Smooth muscle cell (in vitro differentiated cells): ENCODE measurements at regions not wholly inside any gene's neighbourhood (a gene's known extent, or its start where the extent isn't known, plus 50 kb on each side); places are given as distances from the start of the nearest gene placed in this dataset.

Experiments
- DNase-seq: peaks from one replicate; lab custom pipeline; 2025; ENCODE audit not compliant: unreplicated experiment; lab: John Stamatoyannopoulos, UW
- H2AFZ ChIP-seq: fragments of 200-600 bp; sonication (generic); 2 replicates; pipeline ENCODE4 v1.6.0; 2016; ENCODE audit warnings: antibody characterized with exemption, low read depth, mild to moderate bottlenecking
- H3F3A ChIP-seq: fragments of 200-600 bp; sonication (generic); 2 replicates; pipeline ENCODE4 v1.6.0; 2017; ENCODE audit warnings: antibody characterized with exemption, low read depth
- H3K27ac ChIP-seq: fragments of 200-600 bp; sonication (generic); 2 replicates; pipeline ENCODE4 v1.5.1; 2016; ENCODE audit warnings: low read depth, mild to moderate bottlenecking
- H3K27me3 ChIP-seq: fragments of 200-600 bp; sonication (generic); 2 replicates; pipeline ENCODE4 v1.6.1; 2016; ENCODE audit warnings: low read depth, mild to moderate bottlenecking
- H3K36me3 ChIP-seq: fragments of 200-600 bp; sonication (generic); 2 replicates; pipeline ENCODE4 v1.5.1; 2016; ENCODE audit warnings: low read depth
- H3K4me1 ChIP-seq: fragments of 200-600 bp; sonication (generic); 2 replicates; pipeline ENCODE4 v1.5.1; 2016; ENCODE audit warnings: low read depth
- H3K4me2 ChIP-seq: fragments of 200-600 bp; sonication (generic); 2 replicates; pipeline ENCODE4 v1.6.0; 2016; ENCODE audit warnings: mild to moderate bottlenecking
- H3K4me3 ChIP-seq: fragments of 200-600 bp; sonication (generic); 2 replicates; pipeline ENCODE4 v1.5.1; 2016; ENCODE audit warnings: mild to moderate bottlenecking
- H3K79me2 ChIP-seq: fragments of 200-600 bp; sonication (generic); 2 replicates; pipeline ENCODE4 v1.6.0; 2016; ENCODE audit warnings: low read depth, mild to moderate bottlenecking
- H3K9ac ChIP-seq: fragments of 200-600 bp; sonication (generic); 2 replicates; pipeline ENCODE4 v1.6.0; 2016; ENCODE audit warnings: low read depth
- H3K9me3 ChIP-seq: fragments of 200-600 bp; sonication (generic); replicated peaks from 2 replicates; pipeline ENCODE4 v1.5.1; 2016; ENCODE audit warnings: low read depth
- H4K20me1 ChIP-seq: fragments of 200-600 bp; sonication (generic); 2 replicates; pipeline ENCODE4 v1.6.0; 2016; ENCODE audit warnings: low read depth
- WGBS: methylation state at CpG from one replicate; pipeline ENCODE4 v1.1.7; 2016; ENCODE audit warnings: low lambda C conversion rate; 5-methylcytosine and 5-hydroxymethylcytosine counted together
- TF ChIP-seq, protein P1 (sequence below): fragments of 200-600 bp; sonication (generic); IDR thresholded peaks from 2 replicates; pipeline ENCODE4 v1.5.1; 2017; ENCODE audit warnings: borderline replicate concordance, mild to moderate bottlenecking, antibody characterized with exemption; ENCODE audit not compliant: insufficient read depth, poor library complexity, severe bottlenecking

DNA sequence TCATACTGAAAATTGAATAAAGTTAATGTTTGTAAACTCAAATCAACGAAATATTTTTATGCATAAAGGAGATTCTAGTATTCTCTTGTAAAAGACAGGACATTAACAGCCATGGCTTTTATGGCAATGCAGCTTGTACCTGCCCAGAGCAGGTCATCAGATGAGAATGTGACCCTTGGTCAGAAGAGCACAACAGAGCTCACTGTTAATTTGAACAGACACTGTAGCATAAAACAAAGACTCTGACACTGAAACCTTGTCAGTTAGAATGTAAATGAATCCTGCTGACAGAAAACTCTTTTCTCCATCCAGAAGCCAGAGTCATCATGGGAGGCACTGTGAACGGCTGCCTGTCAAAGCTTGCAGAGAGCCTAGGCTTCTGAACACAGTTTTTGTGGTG, 410.6 kb downstream of the RAP2B start:
- Histone ChIP-seq H3K36me3 (no peaks in the 10 kb centered on the region), H2AFZ (no peak overlapping the region), H3K9ac (no peak overlapping the region), H3K27ac (no peak overlapping the region), H3K27me3 (no peaks in the 10 kb centered on the region), H3K79me2 (no peaks in the 10 kb centered on the region), H3K4me1 (no peaks in the 10 kb centered on the region), H4K20me1 (no peaks in the 10 kb centered on the region), H3K4me2 (no peak overlapping the region), H3K9me3 (no peaks in the 10 kb centered on the region), H3F3A (no peaks in the 10 kb centered on the region), H3K4me3 (no peak overlapping the region)
- TF ChIP-seq, protein P1, sequence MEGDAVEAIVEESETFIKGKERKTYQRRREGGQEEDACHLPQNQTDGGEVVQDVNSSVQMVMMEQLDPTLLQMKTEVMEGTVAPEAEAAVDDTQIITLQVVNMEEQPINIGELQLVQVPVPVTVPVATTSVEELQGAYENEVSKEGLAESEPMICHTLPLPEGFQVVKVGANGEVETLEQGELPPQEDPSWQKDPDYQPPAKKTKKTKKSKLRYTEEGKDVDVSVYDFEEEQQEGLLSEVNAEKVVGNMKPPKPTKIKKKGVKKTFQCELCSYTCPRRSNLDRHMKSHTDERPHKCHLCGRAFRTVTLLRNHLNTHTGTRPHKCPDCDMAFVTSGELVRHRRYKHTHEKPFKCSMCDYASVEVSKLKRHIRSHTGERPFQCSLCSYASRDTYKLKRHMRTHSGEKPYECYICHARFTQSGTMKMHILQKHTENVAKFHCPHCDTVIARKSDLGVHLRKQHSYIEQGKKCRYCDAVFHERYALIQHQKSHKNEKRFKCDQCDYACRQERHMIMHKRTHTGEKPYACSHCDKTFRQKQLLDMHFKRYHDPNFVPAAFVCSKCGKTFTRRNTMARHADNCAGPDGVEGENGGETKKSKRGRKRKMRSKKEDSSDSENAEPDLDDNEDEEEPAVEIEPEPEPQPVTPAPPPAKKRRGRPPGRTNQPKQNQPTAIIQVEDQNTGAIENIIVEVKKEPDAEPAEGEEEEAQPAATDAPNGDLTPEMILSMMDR, result no peak
- no peak for DNase-seq
- WGBS, result 78% methylated on average over 2 of the region's 2 CpGs

DNA sequence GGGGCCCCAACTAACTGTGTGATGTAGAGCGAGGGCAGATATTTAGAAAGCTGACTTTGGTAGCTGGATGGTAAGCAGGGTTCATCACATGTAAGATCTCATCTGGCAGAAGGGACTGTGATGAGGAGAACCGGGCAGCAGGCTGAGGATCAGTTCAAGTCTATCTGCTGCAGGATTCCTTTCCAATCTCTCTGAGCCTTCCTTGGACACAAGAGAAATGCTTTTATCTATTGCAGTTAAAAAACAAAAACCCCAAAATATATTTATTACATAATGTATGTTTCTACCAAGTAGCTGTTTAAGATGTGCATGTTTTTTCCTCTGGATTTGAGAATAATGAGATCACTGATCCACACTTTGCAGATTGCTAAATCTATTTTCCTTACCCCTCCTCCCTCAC, 411.5 kb downstream of the RAP2B start:
- H3K36me3 ChIP-seq, result no peaks in the 10 kb centered on the region
- H3K79me2 ChIP-seq, result no peaks in the 10 kb centered on the region
- H3K4me3 ChIP-seq, result no peak overlapping the region
- H3K4me1 ChIP-seq, result no peaks in the 10 kb centered on the region
- H3K27me3 ChIP-seq, result no peaks in the 10 kb centered on the region
- H4K20me1 ChIP-seq, result no peaks in the 10 kb centered on the region
- peak overlapping the region; percentile 5 for H2AFZ ChIP-seq
- H3K9ac ChIP-seq, result no peak overlapping the region
- H3K27ac ChIP-seq, result no peak overlapping the region
- DNase-seq, result no peak
- H3K9me3 ChIP-seq, result no peaks in the 10 kb centered on the region
- WGBS, result 62% methylated on average over 2 of the region's 2 CpGs
- no peak overlapping the region for H3K4me2 ChIP-seq
- TF ChIP-seq, protein P1, result no peak
- H3F3A ChIP-seq, result no peaks in the 10 kb centered on the region

DNA sequence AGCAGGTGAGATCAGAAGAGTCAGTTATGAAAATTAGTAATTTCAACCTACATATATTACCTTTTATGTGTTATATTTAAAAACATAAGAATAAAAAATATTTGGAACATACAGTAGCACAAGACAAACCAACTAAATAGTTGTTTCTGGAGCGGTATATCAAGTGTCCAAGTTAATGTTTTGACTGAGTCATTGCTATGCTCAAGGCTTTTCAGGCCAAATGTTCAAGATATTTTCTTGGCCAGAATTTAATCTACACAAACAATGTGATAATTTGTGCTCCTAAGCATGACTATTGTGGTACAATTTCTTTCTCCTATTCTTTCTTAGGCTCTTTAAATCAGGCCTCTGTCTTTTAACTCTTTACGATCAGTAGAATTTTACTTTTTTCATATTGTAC, 412.4 kb downstream of the RAP2B start:
- TF ChIP-seq, protein P1, result no peak
- no peak overlapping the region for H3K4me2 ChIP-seq

DNA sequence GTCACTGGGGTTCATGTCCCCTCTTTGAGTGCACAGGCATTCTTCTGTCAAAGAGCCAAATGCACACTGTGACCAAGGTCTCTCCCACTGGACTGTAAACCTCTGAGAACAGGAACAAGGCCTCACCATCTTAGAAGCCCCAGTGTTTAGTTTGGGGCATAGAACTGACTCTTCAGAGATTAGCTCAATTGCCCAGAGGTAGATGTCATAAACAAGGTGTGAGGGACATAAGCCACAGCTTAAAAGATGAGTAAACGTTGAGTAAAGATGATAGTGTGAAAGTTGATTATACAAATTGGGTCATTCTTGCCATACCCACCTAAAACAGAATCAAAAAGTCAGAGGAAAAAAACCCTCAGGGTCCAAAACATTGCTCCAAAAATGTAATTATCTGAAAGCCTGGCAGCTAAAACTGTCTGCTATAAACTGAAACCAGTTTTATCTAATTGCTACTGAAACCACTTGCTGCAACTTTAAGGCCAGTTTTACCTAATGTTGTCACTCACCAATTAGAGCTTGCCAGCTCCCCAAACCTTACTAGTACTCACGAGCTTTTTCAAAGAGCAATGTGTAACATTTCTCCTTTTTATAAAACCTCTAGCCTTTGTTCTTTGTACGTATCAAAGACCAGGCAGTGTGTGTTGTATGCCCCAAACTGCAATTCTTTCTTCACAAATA, 415.2 kb downstream of the RAP2B start:
- H3F3A ChIP-seq, result no peaks in the 10 kb centered on the region
- H3K4me3 ChIP-seq, result no peak overlapping the region
- no peak overlapping the region for H3K9ac ChIP-seq
- 67% methylated on average over 3 of the region's 3 CpGs for WGBS
- TF ChIP-seq, protein P1, result no peak
- H2AFZ ChIP-seq, result no peak overlapping the region
- H3K36me3 ChIP-seq, result no peaks in the 10 kb centered on the region
- H4K20me1 ChIP-seq, result no peaks in the 10 kb centered on the region
- DNase-seq, result no peak
- no peaks in the 10 kb centered on the region for H3K79me2 ChIP-seq
- no peaks in the 10 kb centered on the region for H3K4me1 ChIP-seq
- H3K27me3 ChIP-seq, result no peaks in the 10 kb centered on the region
- no peak overlapping the region for H3K4me2 ChIP-seq
- no peak overlapping the region for H3K27ac ChIP-seq
- no peaks in the 10 kb centered on the region for H3K9me3 ChIP-seq

More for the DNA sequence above, 412.4 kb downstream of the RAP2B start:
- 85% methylated on average over 2 of the region's 2 CpGs for WGBS
- Histone ChIP-seq H3K9ac (no peak overlapping the region), H2AFZ (no peak overlapping the region), H3K27me3 (no peaks in the 10 kb centered on the region), H3F3A (no peaks in the 10 kb centered on the region), H3K27ac (no peak overlapping the region), H3K4me1 (no peaks in the 10 kb centered on the region), H3K4me3 (no peak overlapping the region), H3K36me3 (no peaks in the 10 kb centered on the region), H3K79me2 (no peaks in the 10 kb centered on the region), H4K20me1 (no peaks in the 10 kb centered on the region), H3K9me3 (no peaks in the 10 kb centered on the region)
- no peak for DNase-seq
